GM21526 (cell line): ENCODE measurements at regions not wholly inside any gene's neighbourhood (a gene's known extent, or its start where the extent isn't known, plus 50 kb on each side); places are given as distances from the start of the nearest gene placed in this dataset.
A peak's percentile ranks its signal among the peaks of the same experiment; 100 is the strongest.

Source experiments
- ATAC-seq: cut with Tn5 transposase; IDR thresholded peaks from one replicate; pipeline ENCODE4 v1.9.1; 2021; ENCODE audit warnings: moderate library complexity; ENCODE audit not compliant: unreplicated experiment, low FRiP score

DNA sequence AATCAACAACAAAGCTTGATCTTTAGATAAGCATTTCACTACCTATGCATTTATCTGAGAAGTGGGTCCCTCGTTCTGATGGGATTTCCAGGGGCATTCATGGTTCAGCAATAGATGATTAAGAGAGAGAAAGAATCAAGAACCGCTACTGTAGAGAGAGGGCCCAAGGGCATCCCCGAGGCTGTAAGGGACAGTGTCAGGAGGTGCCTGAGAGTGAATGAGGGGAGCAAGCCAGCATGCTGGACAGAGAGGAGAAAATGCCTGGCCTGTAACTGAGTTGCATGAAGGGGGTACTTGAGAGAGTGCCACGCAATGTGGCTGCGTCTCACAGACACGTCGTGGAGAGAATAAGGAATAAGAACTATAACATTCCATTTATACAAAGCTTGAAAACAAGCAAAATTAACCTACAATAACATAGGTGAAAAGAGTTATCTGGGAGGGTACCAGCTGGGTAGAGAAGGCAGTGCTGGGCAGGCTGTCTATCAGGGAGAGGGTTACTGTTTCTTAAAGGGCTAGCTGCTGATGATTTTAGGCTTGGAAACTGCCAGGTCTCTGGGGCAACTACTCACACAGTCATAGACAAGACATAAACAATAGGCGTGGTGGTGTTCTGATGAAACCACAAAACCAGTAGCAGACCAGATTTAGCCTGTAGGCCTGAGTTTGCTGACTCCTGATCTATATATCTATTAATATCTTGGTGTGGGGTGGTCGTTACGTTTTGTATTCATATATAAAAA, 374.6 kb upstream of the CFAP20DC start:
- ATAC-seq: no peak

DNA sequence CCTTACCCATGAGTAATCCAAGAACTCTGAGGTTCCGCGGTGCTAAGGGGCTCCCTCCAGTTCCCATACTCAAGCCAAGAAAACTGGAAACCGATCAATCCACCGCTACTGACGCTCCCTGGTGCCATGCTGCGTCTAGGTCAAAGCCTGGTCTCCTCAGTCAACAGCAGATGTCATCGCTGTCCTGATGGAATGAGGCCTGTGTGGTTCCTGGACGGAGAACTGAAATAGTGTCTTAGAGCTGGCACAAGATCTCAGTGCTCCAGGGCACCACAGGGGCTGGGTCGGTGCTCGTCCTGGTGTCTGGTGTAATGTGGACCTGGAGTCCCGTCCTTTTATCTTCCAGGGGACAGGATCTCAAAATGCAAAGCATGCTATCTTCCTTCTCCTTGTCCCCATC, 373.9 kb upstream of the CFAP20DC start:
- ATAC-seq: no peak

GRCh38 chr3:59422312-59422711, 372.5 kb upstream of the CFAP20DC start:
- no peak for ATAC-seq

GRCh38 chr3:59418836-59419235, 369.0 kb upstream of the CFAP20DC start:
- no peak for ATAC-seq

DNA sequence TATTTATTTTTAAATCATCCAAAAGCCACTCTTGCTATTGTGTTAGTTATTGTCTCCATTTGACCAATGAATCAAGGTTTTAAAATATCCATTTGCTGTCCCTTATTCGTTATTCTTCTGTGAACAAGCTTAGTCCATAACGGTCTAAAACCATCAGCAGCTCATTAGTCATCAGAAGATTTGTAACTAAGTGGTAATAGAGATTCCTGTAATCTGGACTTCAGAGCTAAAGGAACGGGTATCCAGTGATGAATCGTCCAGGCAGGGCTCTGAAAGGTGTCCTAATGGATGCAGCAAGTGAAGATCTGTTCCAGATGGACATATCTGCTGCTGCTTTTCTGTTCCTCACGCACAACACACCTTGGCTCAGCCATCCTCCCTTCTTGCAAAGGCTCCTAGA, 362.7 kb upstream of the CFAP20DC start:
- no peak for ATAC-seq

DNA sequence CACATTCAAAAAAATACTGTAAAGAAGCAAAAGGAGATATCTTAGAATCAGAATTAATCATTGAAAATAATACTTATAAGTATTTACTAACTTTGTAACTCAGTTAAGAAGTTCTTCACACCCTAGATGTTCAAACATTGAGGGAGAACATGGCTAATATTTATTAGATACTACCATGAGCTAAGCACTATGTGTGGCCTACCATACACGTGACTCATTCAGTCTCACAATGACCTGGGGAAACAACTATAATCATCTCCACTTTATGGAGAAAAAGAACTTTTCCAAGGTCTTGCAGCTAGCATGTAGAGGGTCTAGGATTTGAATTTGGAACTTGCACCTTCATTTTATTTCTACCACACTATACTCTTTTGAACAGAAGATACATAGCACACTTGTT, 361.9 kb upstream of the CFAP20DC start:
- ATAC-seq: no peak

DNA sequence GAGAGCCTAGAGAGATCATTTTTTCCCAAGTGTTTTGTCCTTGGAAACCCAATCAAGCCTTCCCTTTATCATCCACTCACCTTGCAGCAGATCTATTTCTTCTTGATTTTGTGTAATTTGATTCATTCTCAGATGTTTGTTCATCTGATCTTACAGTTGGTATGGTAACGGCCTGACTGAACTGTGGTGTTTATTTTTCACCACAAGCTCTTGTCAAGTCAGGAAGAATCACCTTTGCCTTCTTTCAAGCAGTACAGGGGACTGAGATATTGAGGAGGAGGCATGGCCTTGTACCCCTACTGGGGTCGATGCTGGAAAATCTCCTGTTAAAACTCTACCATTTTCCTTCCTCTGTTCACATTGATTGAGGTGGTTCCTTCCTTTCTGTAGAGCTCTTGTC, 361.4 kb upstream of the CFAP20DC start:
- ATAC-seq: no peak

GRCh38 chr3:59408047-59408624, 358.3 kb upstream of the CFAP20DC start:
- no peak for ATAC-seq

GRCh38 chr3:59407425-59407824, 357.6 kb upstream of the CFAP20DC start:
- no peak for ATAC-seq

GRCh38 chr3:59406943-59407342, 357.1 kb upstream of the CFAP20DC start:
- peak; percentile 92 for ATAC-seq

DNA sequence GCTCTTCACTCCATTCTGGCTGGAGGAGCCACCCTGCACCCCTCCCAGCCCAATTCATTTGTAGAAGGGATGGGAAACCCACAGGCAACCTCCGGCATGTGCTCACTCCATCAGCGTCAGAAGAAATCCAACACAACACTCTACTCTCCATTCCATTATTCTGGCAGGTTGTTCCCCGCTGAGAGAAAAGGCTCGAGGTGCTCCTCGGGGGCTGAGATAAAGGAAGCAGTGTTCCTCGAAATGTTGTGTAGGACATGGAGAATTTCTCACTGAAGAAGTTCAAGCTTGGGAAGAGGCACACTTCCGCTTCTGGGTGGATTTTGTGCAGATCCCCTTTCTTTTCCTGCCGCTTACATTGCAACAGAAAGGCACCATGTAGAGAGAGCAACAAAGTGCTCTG, 355.0 kb upstream of the CFAP20DC start:
- no peak for ATAC-seq

DNA sequence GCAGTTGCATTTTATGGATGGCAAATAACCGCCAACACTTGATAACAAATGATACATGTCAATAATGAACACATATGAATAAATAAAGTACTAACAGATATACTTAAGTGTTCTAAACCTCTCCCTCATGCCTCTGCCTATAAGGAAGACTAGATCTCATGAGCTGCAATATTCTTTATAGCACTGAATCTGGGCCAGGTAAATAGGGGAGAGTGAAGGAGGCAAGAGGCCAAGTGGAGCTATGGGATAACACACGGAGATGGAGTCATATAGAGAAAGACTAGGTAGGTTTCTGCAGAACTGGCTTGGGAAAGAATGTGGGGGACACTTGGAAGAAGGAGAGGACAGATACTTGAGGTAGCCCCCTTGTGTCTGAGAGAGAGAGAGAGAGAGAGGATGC, 354.2 kb upstream of the CFAP20DC start:
- ATAC-seq: no peak

DNA sequence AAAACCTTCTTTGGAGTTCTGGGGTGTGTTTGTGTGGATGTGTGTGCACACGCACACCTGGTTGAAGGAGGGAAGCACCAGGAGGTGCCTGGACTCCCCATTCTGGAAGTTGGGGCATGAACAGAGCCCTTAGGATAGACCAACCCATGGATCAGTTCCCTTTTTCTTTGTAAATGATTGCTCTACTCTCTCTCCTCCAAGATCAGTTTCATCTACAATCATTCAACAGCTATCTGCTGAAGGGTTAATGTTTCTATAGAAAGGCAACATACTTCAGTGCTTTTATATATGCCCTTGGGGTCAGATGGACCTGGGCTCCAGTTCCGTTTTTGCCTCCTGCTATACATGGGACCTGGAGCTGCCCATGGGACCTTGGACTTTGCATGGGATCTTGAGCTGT, 352.1 kb upstream of the CFAP20DC start:
- ATAC-seq: no peak

DNA sequence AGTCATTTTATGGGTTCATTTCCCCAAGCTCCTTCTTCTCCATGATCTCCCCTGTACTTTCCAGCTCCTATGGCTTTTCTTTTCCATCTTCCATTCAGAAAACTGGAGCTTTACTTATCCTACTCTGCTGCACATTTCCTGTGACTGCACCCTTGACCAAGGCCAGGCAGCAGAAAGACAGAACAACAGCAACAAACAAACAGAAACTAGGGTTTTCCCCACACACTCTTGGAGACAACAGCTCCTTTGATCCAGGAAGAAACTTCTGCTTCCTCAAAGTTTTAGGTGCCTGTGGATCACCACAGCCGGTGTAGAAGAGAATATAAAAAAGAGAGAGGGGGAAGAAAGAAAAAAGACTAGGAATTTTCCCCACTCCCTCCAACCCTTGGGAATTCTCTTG, 342.3 kb upstream of the CFAP20DC start:
- no peak for ATAC-seq

GRCh38 chr3:59391131-59391530, 341.3 kb upstream of the CFAP20DC start:
- no peak for ATAC-seq

- ATAC-seq: peak; percentile 59
These were observed 338.9 kb upstream of the CFAP20DC start for GRCh38 chr3:59388555-59389270.

DNA sequence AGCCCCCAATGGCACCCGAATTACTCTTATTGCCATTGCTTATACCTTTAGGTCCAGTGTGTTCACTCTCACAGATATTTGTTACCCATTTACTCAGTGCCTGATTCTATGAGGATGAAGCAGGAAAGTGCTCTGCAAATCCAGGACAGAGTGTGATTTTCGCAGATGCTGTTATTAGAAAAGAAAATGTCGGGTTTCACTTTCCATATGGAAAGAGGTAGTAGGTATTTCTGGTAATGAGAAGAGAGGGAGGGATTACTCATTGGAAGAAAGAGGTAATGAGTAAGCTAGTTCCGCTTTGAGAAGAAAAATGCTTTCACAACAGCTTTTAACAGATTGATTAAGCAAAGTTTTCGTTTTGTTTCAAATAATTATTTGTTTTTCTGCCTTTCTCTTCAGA, 336.3 kb upstream of the CFAP20DC start:
- ATAC-seq: peak; percentile 71

DNA sequence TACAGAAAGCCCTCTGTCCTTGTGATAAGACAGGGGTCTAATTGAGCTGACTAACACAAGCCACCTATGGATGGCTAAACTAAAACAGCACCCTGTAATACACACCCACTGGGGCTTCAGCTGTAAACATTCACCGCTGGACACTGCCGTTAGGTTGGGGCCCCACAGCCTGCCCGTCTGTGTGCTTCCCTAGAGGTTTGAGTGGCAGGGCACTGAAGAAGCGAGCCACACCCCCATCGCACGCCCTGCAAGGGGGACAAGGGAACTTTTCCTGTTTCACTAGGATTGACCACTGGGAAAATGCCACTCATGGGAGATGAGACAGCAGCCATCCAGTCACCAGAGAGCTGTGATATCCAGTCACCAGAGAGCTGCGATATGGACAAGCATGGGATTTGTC, 335.7 kb upstream of the CFAP20DC start:
- ATAC-seq: no peak

DNA sequence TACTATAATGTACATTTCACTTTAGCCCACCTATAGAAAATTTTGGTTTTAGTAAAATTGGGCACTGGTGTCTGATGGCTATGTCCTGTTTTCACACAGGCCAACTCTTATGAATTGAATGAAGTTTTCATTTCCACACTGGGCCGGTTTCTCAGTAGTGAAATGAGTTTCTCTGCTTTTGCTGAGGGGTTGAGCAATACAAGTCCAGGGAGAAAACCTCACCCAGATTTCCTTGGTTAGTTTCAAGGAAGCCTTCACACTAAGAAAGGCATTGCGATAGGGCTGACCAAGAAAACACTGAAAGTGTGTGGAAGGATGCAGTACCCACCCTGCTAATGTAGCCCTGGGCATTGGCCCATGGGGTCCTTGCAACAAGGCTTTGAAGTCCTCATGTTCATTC, 331.5 kb upstream of the CFAP20DC start:
- ATAC-seq: peak; percentile 61

DNA sequence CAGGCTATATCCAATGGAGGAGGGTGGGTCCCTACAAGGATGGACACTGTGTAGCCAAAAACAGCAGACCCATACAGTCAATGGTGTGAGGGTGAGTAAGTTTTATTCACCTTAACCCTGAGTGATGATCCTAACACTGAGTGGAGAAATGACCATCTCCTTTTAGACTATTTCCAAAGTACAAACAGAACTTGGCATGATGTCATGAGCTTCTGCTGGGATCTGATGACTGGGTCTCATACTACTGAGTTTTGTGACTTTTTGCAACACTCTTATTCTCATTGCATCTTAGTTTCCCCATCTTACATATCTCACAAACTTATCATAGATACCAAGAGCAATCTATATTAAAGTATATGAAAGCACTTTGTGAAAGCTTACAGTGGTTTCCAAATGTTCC, 330.3 kb upstream of the CFAP20DC start:
- ATAC-seq: no peak

DNA sequence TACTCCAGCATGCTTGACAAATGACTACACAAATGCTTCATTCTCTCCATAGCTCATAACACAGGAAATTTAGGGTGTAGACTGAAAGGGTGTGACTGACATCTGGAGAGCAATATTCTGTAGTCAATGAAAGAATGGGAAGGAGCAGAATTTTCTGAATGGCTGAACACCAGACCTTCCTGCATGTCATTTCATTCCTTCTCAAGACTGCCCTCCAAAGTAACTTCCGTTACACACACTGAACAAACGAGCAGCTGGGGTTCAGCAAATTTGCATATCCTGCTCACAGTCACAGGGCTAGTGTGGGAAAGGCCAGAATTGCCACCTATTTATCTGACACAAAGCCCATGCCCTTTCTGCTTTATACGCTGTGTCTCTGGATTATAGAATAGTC, 325.0 kb upstream of the CFAP20DC start:
- ATAC-seq: peak; percentile 100
